ENCODE measurements at regions not wholly inside any gene's neighbourhood (a gene's known extent, or its start where the extent isn't known, plus 50 kb on each side); places are given as distances from the start of the nearest gene placed in this dataset.

GRCh38 chr5:117100176-117100575 lies 525.6 kb upstream of the SEMA6A start:
- TF ChIP-seq CTCF (IDR thresholded peaks at IDR 0.05) = no peak
- no peak for TF ChIP-seq POLR2A (IDR thresholded peaks at IDR 0.05)
- no peak for TF ChIP-seq POLR2AphosphoS5 (IDR thresholded peaks at IDR 0.05; ENCODE audit: insufficient read depth in 1 of 2, low read depth in 1 of 2)

All from vagina (tissue), 2 donors.